DND-41 (cell line): ENCODE measurements at regions not wholly inside any gene's neighbourhood (a gene's known extent, or its start where the extent isn't known, plus 50 kb on each side); places are given as distances from the start of the nearest gene placed in this dataset.

Source experiments
- CTCF ChIP-seq: IDR thresholded peaks from 2 replicates; pipeline ENCODE4 v1.5.1; 2012; ENCODE audit warnings: borderline replicate concordance, low read length, moderate library complexity, mild to moderate bottlenecking; ENCODE audit not compliant: poor library complexity, severe bottlenecking; ENCODE audit errors: extremely low read depth
- EZH2 ChIP-seq: IDR thresholded peaks from 3 replicates; pipeline ENCODE4 v1.6.1; 2012; ENCODE audit warnings: borderline replicate concordance, low read depth, mild to moderate bottlenecking, moderate library complexity, low read length, inconsistent platforms; ENCODE audit not compliant: severe bottlenecking

- TF ChIP-seq CTCF (no peak), EZH2 (no peak)
These were observed 125.8 kb upstream of the C1QTNF9B start for GRCh38 chr13:24023073-24023472.
